ACHN (cell line): ENCODE measurements at regions not wholly inside any gene's neighbourhood (a gene's known extent, or its start where the extent isn't known, plus 50 kb on each side); places are given as distances from the start of the nearest gene placed in this dataset.
"Not testable (repeated sequence)": the region's sequence is repeated elsewhere in the genome, so short reads cannot be mapped to it uniquely, and the experiment has no call there.

ENCODE experiments used
- DNase-seq: peaks from one replicate; pipeline ENCODE4 v3.0.0-alpha.2; 2015
- in situ Hi-C: cut with HindIII; loops from 2 replicates; pipeline ENCODE4 v1.10.0; 2017; ENCODE audit warnings: low sequenced_read_pairs, low pct_ligation_motif_present, low pct_unique_long_range_greater_than_20kb

GRCh38 chr5:173667702-173668101, 51.3 kb upstream of the BOD1 start:
- DNase-seq, result no peak
- in situ Hi-C loops, result no loop called here

- no peak for DNase-seq
- in situ Hi-C loops, result no loop called here
These were observed 51.9 kb upstream of the BOD1 start for GRCh38 chr5:173668245-173668800.

DNA sequence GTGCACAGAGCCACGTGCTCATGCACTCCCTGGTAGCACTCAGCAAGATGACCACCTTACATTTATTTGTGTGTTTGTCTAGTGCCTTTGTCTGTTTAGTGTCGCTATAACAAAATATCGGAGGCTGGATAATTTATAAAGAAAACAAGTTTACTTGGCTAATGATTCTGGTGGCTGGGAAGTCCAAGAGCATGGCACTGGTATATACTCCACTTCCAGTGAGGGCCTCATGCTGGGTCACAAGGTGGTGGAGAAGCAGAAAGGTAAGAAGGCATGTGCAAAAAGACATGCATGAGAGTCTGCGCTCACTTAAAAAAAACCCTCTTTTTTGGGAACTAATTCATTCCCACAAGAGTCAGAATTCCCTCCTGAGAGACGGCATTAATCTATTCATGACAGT, 52.5 kb upstream of the BOD1 start:
- in situ Hi-C loops, result no loop called here
- no peak for DNase-seq

DNA sequence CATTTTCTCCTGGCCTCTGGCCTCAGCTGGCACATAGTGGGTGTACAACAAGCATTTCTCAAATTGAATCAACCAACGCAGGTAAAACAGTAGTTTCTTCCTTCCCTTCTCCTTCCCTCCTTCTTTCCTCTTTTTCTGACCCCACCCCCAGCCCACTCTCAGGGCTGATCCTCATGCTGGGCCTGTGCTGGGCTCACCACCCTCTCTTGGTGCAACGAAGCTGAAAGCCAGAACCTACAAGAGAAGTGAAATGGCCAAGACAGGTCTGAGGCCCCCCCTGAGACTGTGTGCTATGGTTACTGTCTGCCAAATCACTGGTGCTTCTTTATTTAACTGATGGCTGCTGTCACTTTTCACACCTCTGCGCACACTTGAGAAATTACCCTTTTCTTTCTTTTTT, 53.0 kb upstream of the BOD1 start:
- no peak for DNase-seq
- in situ Hi-C loops, result no loop called here

- DNase-seq, result no peak
- in situ Hi-C loops, result no loop called here
These were observed 53.7 kb upstream of the BOD1 start for GRCh38 chr5:173670130-173670651.

GRCh38 chr5:173670791-173671120, 54.3 kb upstream of the BOD1 start:
- in situ Hi-C loops, result no loop called here
- DNase-seq, result no peak

DNA sequence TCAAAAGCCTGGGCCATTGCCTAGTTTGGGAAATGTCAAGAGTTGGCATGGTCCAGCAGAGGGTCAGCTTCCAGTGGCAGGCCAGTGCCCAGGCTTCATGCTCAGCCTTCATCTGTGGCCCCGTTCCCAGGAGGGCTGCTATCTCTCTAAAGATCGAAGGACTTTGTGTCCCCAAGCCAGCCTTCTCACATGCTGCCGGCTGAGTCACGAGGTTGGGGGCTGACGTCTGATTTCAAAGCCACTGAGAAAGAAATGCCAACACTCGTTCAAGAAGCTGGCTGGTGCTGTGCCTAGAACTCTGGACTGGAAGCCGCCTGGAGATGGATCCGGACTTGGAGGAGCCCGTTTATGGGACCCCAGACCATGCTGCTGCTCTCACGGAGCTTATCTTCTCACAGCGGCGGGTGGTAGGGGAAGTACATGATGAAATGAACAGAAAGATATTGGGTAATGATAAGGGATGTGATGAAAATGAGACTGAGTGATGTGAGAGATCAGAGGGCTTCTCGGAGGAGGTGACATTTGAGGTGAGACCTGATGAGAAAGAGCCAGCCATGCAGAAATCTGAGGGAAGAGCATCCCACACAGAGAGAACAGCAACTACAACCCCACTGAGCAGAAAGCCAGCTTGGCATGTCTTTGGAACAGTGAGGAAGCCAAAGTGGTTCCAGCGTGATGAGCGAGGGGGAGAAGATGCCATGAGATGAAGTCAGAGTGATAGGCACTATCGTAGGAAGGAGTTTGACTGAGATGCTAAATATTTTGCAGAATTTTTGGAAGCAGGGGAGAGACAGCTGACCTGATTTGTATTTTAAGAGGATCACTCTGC, 54.9 kb upstream of the BOD1 start:
- in situ Hi-C loops, result no loop called here
- no peak for DNase-seq

DNA sequence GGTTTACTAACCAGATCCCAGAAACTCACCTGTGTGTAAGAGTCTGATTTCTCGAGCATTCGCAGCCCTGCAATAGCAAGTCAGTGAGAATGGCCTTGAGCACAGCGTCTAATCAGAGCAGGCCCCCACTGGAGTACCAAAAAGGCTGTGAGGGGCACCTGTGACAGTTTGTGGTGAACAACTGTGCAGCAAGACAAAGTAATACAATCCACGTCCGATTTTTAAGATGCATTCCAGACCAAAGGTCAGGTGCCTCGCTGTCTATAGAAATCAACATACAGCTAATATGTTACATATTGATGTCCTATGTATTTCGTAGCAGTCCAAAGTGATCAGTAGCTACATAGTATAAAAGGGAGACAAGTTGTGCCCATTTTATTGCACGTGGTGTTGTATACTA, 55.7 kb upstream of the BOD1 start:
- in situ Hi-C loops, result no loop called here
- DNase-seq, result no peak

DNA sequence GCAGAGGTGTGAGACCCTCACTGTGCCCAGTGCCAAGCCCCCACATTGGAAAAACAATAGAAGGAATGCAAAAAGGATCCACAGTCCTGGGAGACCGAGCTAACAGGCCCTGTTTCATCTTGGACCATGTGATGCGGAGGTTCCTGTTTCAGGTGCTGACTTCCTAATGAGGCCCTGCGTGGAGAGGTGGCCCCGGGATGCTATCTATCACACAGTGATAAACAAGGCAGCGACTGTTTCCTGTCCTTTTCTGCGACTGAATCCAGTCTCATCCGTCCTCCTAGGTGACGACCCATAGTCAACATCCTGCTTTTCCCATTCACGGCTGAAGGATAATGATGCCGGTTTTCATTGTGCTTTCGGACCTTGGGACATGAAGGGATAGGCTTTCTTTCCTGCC, 56.4 kb upstream of the BOD1 start:
- no peak for DNase-seq
- in situ Hi-C loops, result no loop called here

GRCh38 chr5:173673295-173674101, 57.0 kb upstream of the BOD1 start:
- no peak for DNase-seq
- in situ Hi-C loops, result no loop called here

DNA sequence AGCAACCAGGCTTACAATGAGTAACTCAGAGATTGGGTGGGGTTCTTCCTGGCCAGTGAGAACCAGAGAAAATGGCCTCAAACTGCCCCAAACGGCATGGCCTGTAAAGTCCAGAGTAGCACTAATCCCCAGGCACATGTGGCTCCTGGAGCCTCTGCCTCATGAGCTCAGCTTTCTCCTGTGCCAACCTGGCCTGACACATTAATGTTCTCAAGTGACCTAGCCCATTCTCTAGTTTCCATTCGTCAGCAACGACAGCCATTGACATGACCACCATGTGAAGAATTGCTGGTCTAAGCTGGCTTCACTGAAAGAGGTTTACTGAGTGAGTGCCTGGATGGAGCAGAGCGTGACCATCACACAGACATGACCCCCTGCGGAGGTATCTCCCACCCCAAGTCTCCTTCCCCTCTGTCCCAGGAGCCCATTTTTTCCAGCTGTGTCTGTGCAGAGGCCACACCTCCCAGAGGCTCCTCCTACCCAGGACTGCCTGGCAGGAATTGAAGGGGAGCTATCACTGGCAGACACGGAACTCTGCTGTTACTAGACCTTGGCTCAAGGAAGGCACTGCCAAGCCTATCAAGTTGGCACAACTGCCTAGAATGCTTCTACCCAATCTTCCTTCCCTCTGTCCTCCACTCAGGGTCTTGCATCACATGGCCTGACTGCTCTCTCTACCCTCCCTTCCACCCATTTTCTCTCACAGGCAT, 59.0 kb upstream of the BOD1 start:
- in situ Hi-C loops, result no loop called here
- no peak for DNase-seq

- DNase-seq, result no peak
- in situ Hi-C loops, result no loop called here
These were observed 59.9 kb upstream of the BOD1 start for GRCh38 chr5:173676375-173676774.

- in situ Hi-C loops, result no loop called here
- no peak for DNase-seq
These were observed 60.7 kb upstream of the BOD1 start for GRCh38 chr5:173677125-173677672.

DNA sequence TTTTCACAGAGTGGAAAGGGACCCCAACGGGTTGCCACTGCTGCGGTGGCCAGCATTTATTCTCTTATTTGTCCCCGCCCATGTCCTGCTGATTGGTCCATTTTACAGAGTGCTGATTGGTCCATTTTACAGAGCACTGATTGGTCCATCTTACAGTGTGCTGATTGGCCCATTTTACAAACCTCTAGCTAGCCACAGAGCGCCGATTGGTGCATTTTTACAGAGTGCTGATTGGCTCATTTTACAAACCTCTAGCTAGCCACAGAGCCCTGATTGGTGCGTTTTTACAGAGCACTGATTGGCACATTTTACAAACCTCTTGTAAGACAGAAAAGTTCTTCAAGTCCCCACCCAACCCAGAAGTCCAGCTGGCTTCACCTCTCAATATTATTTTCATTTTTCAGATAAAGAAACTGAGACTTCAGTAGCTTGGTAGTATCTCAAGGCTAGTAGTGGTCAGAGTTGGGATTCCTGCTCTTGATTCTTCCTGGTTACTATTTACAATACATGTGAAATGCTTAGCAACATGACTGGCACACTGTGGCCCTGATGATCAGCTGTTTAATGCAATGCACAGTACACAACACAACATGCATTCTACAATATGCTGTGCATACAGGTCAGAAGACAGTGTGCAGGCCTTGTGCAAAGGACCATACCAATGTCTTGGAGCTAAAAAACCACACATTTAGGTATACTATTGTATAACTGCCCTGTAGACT, 63.6 kb upstream of the BOD1 start:
- in situ Hi-C loops, result no loop called here
- DNase-seq, result no peak

GRCh38 chr5:173680660-173681242, 64.3 kb upstream of the BOD1 start:
- in situ Hi-C loops, result no loop called here
- DNase-seq, result no peak

DNA sequence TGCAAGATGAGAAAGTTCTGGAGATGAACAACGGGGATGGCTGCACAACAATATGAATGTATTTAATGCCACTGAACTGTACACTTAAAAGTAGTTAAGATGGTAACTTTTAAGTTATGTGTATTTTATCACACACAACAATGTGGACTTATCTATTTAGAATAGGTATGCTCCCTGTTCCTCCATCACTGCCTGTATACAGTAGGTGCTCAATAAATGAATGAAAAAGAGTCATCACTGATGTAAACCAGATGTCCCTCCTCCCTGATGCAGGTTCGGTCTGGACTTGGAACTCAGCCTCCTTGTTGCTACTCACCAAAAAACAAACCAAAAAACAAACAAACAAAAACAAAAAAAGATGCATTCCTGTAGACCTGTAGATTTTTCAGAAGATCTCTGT, 65.9 kb upstream of the BOD1 start:
- in situ Hi-C loops, result no loop called here
- DNase-seq, result no peak

GRCh38 chr5:173684535-173684934, 68.1 kb upstream of the BOD1 start:
- DNase-seq, in situ Hi-C loops: not testable (repeated sequence)

- DNase-seq, result no peak
- in situ Hi-C loops, result no loop called here
These were observed 70.5 kb upstream of the BOD1 start for GRCh38 chr5:173686950-173687349.
